ENCODE measurements at regions not wholly inside any gene's neighbourhood (a gene's known extent, or its start where the extent isn't known, plus 50 kb on each side); places are given as distances from the start of the nearest gene placed in this dataset.
A peak's percentile ranks its signal among the peaks of the same experiment; 100 is the strongest.
"Not testable (repeated sequence)": the region's sequence is repeated elsewhere in the genome, so short reads cannot be mapped to it uniquely, and the experiment has no call there.

DNA sequence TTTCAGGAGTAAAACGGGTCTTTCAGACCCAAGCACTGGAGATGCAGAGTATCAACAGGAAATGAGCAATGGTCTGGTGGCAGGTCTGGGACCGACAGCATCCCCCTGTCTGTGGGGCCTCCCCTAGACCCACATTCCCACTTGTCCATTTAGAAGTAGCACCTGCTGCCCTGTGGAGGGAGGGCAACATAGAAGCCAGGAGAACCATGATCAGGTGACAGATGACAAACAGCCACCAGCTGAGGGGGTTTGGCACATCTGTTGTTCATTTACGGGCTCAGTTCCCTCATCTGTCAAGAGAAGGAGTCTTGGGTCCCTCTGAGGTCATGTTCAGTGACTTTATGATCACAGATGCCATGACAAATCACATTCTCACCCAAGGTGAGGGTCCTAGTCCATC, 77.9 kb upstream of the SLC66A3 start:
- no peak for DNase-seq

- no peak for DNase-seq
Measured at GRCh38 chr2:11079136-11079824, 76.0 kb upstream of the SLC66A3 start.

GRCh38 chr2:11080253-11081115, 74.8 kb upstream of the SLC66A3 start:
- DNase-seq: no peak

GRCh38 chr2:11082880-11083279, 72.4 kb upstream of the SLC66A3 start:
- no peak for DNase-seq

- DNase-seq: not testable (repeated sequence)
Measured at GRCh38 chr2:11088821-11089220, 66.4 kb upstream of the SLC66A3 start.

- no peak for DNase-seq
Measured at GRCh38 chr2:11090187-11090586, 65.1 kb upstream of the SLC66A3 start.

DNA sequence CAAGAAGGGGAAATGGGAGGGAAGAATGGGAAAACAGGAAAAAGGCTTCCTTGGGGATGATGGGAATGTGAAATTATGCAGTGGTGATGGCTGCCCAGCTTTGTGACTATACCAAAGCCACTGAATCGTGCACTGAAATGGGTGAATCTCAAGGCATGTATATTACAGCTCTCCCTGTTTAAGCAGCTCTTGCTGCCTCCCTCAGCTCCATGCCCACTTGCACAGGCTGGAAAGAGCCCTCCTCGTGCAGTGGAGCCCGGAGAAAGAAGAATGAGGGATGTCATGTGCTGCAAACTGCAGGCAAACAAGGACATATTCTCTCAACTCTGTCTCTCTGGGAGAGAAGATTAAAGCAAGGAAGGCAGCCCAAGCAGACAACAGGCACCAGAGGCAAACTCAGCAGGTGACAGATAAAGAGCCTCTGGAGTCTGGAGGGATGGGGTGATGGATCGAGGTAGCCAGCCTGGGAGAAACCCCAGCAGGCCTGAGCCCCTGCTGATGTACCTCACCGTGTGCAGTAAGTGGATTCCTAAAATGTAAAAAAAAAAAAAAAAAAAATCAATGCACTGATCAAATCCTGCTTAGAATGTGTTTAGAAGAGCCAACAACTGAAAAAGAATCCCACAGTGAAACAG, 62.4 kb upstream of the SLC66A3 start:
- no peak for DNase-seq

DNA sequence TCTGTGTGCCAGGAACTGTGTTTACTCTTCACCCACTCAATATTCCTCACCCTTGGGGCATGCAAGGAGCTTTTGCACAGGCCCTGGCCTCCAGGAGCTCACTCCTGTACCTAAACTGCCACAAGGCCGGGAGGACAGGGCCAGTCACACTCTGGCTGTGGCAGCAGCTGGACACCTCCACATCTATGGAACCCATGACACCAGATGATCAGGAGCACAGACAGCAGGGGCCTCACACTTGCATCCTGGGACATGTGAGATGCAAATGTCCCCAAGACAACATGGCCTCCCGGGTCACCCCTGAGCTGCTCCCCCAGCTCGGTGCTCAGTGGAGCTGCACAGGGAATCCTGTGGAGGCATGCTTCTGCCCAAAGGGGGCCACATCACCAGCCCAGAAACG, 61.8 kb upstream of the SLC66A3 start:
- no peak for DNase-seq

- DNase-seq: no peak
Measured at GRCh38 chr2:11094021-11094810, 61.1 kb upstream of the SLC66A3 start.

DNA sequence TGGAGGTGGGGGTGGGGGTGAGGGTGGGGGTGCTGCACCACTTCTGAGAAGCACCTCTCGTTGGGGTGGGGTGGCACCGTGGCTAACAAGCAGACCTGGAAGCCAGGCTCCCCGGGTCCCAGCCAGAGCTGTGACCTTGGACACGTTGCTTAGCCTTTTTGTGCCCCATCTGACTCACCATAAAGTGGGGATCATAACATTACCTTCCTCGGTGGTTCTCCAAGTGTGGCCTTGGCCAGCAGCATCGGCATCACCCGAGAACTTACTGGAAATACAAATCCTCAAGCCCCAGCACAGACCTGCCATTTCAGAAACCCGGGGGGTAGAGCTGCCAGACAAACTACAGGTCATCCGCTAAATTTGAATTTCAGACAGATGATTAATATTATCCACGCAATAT, 58.7 kb upstream of the SLC66A3 start:
- DNase-seq: no peak

DNA sequence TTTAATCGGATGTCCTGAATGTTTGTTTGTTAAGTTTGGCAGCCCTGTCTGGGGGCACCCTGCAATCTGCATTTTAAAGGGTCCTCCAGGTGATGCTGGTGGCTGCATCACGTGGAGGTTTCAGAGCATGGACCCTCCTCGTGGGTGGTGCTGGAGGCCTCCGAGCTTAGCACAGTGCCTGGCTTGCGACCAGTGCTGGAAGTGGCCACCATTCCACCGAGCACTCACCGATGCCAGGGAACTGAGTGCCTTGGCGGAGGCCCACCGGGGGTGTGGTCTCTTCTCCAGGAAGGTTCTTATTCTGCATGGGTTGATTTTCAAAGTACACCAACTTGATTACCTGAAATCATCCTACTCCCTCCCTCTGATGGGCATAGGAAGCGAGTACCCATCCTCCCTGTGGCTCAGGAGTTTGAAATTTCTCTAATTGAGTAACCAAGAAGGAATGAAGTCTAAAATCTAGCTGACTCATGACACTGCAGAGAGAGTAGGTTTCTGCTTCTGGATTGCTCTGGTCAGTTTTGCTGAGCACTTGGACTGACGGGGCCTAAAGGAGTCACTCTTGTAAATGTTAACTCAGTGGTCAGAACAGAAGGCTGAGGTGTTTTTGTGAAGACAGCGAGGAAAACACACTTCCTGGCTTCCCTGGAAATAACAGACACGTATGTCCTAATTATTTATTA, 58.1 kb upstream of the SLC66A3 start:
- no peak for DNase-seq

DNA sequence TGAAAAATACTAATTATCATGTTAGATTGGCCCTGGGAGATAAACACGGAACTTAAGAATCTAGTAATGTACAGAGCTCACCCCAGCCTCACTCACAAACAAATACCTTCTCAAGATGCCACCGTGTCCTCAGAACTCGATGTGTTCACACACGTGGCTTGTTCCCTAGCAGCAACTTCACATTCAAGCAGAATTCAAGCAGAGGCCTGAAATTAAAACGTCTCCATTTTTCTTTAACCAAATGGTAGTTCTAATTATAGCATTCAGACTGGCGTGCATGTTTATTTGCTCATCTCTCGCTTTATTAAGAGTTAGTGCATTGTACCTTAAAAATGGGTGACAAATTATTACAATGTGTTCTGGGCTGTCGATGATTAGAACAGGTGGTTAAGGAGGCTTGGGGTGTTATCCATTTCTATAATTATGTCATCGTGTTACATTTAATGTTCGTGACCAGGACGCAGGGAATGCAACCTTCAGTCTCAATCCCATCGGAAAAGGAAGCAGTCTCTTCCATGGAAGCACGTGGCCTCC, 57.3 kb upstream of the SLC66A3 start:
- DNase-seq: no peak

GRCh38 chr2:11099122-11100065, 55.9 kb upstream of the SLC66A3 start:
- DNase-seq: no peak

DNA sequence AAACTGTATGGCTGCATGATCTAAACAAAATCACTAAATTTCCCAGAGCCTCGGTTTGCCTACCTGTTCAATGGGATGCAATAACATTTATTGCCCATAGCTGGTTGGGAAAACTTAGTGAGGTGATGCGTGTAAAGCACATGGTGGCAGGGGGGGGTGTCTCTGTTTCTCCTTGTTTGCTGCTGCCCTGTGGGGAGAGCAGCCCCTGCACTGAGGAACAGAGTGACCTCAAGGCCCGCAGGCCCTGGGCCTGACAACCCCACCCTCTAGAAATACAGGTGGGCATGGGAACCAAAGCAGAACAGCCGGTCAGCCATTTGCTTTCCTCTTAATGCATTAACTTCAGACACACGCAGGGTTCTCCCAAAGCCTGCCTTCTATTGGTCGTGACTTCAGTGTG, 55.1 kb upstream of the SLC66A3 start:
- DNase-seq: no peak

- no peak for DNase-seq
Measured at GRCh38 chr2:11100976-11101375, 54.3 kb upstream of the SLC66A3 start.

- no peak for DNase-seq
Measured at GRCh38 chr2:11101430-11101829, 53.8 kb upstream of the SLC66A3 start.

GRCh38 chr2:11102466-11102865, 52.8 kb upstream of the SLC66A3 start:
- DNase-seq: no peak

- DNase-seq: peak; percentile 45
Measured at GRCh38 chr2:11102956-11103860, 52.1 kb upstream of the SLC66A3 start.

DNA sequence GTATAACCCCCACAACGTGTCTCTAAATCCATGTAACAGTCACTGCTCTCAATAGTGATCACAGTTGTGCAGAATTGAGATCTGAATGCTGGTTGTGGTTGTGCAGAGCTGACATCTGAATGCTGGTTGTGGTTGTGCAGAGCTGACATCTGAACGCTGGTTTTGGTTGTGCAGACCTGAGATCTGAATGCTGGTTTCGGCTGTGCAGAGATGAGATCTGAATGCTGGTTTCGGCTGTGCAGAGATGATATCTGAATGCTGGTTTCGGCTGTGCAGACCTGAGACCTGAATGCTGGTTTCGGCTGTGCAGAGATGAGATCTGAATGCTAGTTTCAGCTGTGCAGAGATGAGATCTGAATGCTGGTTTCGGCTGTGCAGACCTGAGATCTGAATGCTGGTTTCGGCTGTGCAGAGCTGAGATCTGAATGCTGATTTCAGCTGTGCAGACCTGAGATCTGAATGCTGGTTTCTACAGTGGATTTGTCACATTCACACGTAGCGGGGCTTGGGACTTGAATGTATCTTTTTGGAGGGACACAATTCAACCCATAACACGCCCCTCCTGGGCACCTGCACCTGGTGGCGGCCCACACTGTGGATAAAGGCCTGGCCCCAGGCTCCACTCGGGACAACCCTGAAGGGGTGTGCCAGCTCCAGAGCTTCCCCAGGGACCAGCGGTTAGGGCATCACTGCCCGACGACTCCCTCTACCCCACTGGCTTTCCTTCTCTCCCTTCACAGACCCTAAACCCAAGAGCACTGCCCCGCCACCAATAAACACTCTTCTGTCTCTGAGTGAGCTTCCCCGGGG, 51.1 kb upstream of the SLC66A3 start:
- DNase-seq: no peak

Data from NCI-H345 (cell line).